ENCODE measurements at regions not wholly inside any gene's neighbourhood (a gene's known extent, or its start where the extent isn't known, plus 50 kb on each side); places are given as distances from the start of the nearest gene placed in this dataset.
"Not testable (repeated sequence)": the region's sequence is repeated elsewhere in the genome, so short reads cannot be mapped to it uniquely, and the experiment has no call there.

DNA sequence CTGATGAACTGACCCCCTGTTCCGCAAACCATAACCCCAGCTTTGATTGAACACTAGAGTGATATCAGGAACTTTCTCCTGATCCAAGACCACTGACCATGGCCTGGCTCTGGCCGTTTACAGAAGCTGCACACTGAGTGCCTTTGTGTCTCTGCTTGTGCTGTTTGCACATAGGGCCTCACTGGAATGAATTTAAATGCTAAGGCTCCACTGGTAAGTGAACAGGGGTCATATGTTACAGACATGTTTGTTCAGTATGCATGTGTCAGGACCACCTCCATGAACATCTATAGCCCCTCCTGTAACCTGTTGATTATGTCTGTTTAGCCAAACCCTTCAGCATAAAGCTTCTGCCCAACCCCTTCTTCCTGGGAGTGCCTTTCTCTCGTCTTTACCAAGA lies 1239.8 kb downstream of the TMEM121 start:
- no peak for TF ChIP-seq CTCF (IDR thresholded peaks at IDR 0.05; ENCODE audit: extremely low read depth, missing control alignments)
- DNase-seq (ENCODE audit: low spot score): no peak

GRCh38 chr14:106766551-106767277 lies 1240.3 kb downstream of the TMEM121 start:
- DNase-seq (ENCODE audit: low spot score): not testable (repeated sequence)

DNA sequence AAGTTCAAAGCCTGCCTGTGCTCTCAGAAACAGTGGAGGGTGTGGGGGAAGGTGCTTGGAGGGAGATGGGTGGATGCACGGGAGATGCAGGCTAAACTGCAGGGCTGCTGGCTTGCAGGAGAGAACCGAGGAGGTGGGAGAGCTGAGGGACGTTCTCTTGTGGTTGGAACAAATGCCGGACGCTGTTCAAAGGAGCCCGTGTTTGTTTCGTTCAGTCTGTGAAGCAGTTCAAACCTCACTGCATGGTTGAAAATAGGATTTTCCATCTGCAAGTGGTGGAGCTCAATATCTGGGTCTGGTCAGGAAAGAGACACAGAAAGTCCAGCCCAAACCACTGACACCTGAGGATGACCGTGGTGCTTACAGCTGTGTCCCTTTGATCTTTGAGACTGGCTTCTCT lies 1241.8 kb downstream of the TMEM121 start:
- not testable (repeated sequence) for DNase-seq (ENCODE audit: low spot score)

DNA sequence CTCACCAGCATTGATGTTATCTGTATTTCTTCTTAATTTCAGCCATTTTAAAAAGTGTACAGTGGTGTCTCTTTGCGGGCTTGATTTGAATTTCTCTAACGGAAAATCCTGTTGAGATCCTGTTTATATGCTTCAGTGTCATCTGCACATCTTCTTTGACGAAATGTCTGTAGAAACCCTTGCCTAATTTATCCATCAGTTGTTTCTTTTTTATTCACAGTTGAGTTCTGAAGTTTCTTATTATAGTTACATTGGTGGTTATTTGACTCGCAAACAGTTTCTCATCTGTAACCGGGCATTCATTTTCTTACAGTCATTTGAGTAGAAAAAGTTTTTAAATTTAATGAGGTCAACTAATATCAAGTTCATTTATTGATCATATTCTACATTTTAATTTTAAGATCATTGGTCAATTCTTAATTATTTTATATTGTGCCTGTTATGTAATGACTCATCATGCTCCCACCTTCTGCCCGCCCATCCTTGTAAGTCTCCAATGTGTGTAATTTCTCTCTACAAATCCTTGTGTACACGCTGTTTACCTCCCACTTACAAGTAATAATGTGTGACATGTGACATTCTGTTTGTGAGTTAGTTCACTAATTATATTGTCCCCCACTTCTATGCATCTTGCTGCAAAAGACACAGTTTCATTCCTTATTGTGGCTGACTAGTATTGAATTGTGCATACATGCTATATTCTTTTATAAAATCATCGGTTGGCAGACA lies 1242.8 kb downstream of the TMEM121 start:
- DNase-seq (ENCODE audit: low spot score): not testable (repeated sequence)

DNA sequence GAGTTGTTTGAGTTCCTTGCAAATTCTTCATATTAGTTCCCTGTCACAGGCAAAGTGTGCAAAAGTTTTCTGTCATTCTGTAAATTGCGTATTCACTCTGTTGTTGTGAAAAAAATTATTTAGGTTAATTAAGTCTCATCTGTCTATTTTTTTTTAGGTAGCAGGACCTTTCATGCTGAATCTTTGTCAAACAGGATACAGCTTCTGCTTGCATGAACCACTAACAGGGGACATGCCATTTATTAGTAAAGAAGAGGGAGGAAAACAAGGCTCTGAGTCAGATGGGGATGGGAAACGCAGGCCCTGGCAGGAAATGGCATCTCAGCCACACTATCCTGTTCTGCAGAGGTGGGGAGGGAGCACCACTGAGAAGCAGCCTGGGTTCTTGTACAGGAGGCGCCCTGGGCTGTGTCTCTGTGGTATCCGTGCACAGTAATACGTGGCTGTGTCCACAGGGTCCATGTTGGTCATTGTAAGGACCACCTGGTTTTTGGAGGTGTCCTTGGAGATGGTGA lies 1243.8 kb downstream of the TMEM121 start:
- DNase-seq (ENCODE audit: low spot score): not testable (repeated sequence)

- DNase-seq (ENCODE audit: low spot score): peak; percentile 25
- TF ChIP-seq CTCF (IDR thresholded peaks at IDR 0.05; ENCODE audit: extremely low read depth, missing control alignments): peak; percentile 71
These were observed 1248.6 kb downstream of the TMEM121 start for GRCh38 chr14:106774889-106775480.

- TF ChIP-seq CTCF (IDR thresholded peaks at IDR 0.05; ENCODE audit: extremely low read depth, missing control alignments): no peak
- no peak for DNase-seq (ENCODE audit: low spot score)
These were observed 1250.1 kb downstream of the TMEM121 start for GRCh38 chr14:106776395-106776983.

DNA sequence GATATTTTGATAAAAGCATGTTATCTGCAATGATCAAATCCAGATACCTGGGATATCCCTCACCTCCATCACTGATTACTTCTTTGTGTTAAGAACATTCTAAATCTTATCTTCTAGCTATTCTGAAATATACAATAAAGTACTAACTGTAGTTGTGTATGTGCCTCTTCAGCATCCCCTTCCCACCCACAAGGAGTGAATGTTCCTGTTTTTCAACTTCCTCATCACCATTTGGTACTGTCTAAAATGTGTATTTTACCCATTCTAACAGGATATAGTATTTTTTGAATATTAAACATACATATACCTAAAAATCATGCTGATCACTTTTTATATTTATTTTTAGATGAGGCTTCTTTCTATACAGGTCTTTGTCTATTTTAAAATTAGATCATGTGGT lies 1252.6 kb downstream of the TMEM121 start:
- no peak for DNase-seq (ENCODE audit: low spot score)
- no peak for TF ChIP-seq CTCF (IDR thresholded peaks at IDR 0.05; ENCODE audit: extremely low read depth, missing control alignments)

DNA sequence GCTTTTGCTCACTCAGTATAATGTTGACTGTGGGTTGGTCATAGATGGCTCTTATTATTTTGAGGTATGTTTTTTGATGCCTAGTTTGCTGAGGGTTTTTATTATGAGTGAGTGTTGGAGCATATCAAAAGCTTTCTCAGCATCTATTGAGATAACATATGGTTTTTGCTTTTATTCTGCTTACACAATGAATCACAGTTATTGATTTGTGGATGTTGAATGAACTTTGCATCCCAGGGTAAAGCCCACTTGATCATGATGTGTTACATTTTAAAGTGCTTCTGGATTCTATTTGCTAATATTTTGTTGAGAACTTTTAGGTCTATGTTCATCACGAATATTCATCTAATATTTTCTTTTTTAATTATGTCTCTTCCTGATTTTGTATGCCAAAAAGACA lies 1260.3 kb downstream of the TMEM121 start:
- DNase-seq (ENCODE audit: low spot score): no peak
- no peak for TF ChIP-seq CTCF (IDR thresholded peaks at IDR 0.05; ENCODE audit: extremely low read depth, missing control alignments)

All from GM20000 (cell line).